ENCODE measurements at regions not wholly inside any gene's neighbourhood (a gene's known extent, or its start where the extent isn't known, plus 50 kb on each side); places are given as distances from the start of the nearest gene placed in this dataset.

DNA sequence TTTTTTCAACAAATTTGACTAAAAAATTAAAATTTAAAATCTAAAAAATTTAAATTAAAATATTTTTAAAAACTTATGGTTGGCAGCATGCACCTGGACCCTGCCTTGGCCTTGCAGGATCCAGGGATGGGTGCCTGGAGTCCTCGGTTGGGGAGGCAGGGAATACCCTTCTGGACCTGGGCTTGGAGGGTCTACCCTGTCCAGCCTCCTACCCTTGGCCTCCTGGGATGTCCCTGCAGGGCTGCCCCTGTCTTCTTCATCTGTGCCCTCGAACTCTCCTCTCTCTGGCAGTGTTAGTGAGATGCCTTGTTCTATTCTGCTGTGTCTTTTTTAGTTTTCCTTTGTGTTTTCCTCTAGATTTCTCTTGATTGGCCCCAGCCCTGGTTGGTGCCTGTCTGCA is 68.9 kb upstream of the HAAO start:
- TF ChIP-seq CTCF (conservative IDR thresholded peaks at IDR 0.05; ENCODE audit: low read length) (no peak), EZH2phosphoT487 (IDR thresholded peaks at IDR 0.05; ENCODE audit: borderline replicate concordance, low read depth, low read length) (no peak)

All from OCI-LY7 (cell line).